SU-DHL-6 (cell line): ENCODE measurements at regions not wholly inside any gene's neighbourhood (a gene's known extent, or its start where the extent isn't known, plus 50 kb on each side); places are given as distances from the start of the nearest gene placed in this dataset.

ENCODE experiments used
- CTCF ChIP-seq: fragments of 200-600 bp; sonication (generic); IDR thresholded peaks from one replicate; pipeline ENCODE4 v1.5.1; 2017; ENCODE audit warnings: antibody characterized with exemption, mild to moderate bottlenecking, low read length, moderate library complexity; ENCODE audit not compliant: insufficient read depth, poor library complexity, severe bottlenecking
- EZH2phosphoT487 ChIP-seq: fragments of 200-600 bp; sonication (generic), shearing (Covaris generic); conservative IDR thresholded peaks from 2 replicates; pipeline ENCODE4 v1.6.1; 2018; ENCODE audit warnings: mild to moderate bottlenecking, antibody characterized with exemption, low read length, moderate library complexity, mixed read lengths

DNA sequence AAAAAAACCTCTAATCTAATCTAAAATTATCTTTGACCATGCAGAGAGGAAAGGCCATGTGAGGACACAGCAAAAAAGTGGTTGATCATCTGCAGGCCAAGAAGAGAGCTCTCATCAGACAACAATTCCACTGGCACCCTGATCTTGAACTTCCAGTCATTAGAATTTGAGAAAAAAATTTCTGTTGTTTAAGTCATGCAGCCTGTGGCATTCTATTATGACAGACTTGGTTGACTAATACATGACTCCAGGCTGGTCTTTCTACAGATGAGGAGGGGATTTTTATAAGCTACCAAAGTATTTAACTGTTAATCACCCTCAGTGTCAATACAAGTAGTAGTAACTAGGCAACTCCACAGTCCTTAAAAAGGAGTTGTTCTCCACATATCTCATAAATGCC lies 358.5 kb upstream of the RGMB start:
- no peak for TF ChIP-seq CTCF
- TF ChIP-seq EZH2phosphoT487, result no peak
